ENCODE measurements at regions not wholly inside any gene's neighbourhood (a gene's known extent, or its start where the extent isn't known, plus 50 kb on each side); places are given as distances from the start of the nearest gene placed in this dataset.

GRCh38 chr6:156146891-156147290 lies 630.3 kb upstream of the ARID1B start:
- no peak for DNase-seq (ENCODE audit: low read depth)

DNA sequence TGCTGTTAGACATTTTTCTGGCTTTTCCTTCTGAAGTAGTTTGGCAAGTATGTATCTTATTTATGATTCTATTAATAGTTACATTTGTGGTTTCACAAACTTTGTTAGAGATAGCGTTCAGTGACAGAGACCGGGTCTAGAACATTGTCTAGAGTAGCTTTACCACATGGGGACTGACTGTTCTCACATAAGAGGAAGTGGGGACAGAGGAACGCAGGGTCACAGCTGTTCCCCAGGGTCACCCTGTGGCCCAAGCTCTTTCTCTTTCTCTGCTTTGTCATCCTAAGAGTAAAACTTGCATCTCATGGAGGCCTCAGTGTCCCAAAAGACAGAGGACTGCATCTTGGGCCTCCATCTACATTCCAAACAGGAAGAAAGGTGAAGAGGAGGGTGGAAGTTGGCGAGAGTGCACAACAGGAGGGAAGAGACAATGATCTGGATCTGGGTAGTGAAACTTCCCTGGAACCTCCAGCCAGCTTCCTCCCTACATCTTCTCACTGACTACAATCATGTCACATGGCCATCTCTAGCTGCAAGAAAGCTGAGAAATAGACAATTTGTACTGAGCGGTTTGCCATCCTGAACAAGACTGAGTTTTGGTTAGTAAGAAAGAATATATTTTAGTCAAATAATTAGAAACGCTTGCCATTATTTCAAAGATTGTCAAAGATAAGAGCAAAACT lies 645.8 kb upstream of the ARID1B start:
- DNase-seq (ENCODE audit: low read depth) = no peak

GRCh38 chr6:156126535-156126934 lies 650.6 kb upstream of the ARID1B start:
- DNase-seq (ENCODE audit: low read depth) = no peak

DNA sequence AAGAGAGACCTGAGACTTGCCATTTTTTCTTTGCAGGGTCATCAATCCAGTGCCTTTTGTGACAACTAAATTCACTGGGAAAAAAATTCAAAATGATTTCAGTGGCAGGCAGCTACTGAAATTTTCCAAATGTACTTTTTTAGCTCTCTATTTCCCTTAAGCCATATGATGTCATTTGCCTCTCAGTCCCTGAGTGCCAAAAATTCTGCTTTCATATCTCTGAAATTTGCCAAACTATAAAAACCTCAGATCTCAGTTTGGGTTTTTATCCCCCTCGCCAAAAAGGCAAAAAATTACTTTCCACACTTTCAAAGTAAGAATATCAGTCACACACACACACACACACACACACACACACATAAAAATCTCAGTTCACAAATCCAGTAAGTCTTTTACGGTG lies 651.3 kb upstream of the ARID1B start:
- DNase-seq (ENCODE audit: low read depth) = no peak

- no peak for DNase-seq (ENCODE audit: low read depth)
These were observed 653.4 kb upstream of the ARID1B start for GRCh38 chr6:156123731-156124130.

- DNase-seq (ENCODE audit: low read depth) = no peak
These were observed 655.2 kb upstream of the ARID1B start for GRCh38 chr6:156121973-156122372.

DNA sequence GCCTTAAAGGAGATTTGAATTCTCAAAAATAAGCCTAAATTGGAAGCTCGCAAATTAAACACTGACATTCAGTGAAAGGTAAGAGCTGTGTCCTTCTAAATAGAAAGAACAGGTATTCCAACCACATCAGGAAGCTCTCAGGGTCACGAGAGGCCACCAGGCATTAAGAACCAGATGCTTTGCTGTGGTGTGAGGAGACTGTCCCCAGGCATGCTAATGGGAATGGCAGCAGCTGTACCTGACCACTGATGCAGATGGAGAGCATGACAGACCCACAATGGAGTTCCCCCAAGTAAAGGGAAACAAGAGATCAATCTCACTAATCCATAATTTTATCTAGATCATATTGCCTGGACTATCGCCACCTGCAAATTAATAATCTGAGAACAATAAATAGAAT lies 658.9 kb upstream of the NOX3 start:
- DNase-seq (ENCODE audit: low read depth) = no peak

DNA sequence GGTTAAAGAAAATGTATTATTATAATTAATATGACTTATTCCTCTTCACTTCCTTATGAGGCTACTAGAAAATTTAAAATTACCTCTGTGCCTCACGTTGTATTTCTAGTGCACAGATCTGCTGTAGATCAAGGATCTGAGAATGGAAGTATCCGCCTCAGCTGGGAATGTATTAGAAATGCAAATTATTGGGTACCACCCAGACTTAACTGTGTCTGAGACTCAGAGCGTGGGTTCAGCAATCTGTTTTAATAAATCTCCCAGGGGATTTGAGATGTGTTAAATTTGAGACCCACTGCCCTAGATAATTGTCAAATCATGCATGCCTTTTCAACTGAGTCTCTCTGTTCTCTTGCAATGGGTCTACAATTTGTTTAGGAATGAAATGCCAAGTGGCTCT lies 658.0 kb upstream of the NOX3 start:
- DNase-seq (ENCODE audit: low read depth) = no peak

GRCh38 chr6:156111913-156112312 lies 656.3 kb upstream of the NOX3 start:
- no peak for DNase-seq (ENCODE audit: low read depth)

GRCh38 chr6:156110249-156110648 lies 654.6 kb upstream of the NOX3 start:
- DNase-seq (ENCODE audit: low read depth) = no peak

GRCh38 chr6:156109713-156110112 lies 654.1 kb upstream of the NOX3 start:
- no peak for DNase-seq (ENCODE audit: low read depth)

DNA sequence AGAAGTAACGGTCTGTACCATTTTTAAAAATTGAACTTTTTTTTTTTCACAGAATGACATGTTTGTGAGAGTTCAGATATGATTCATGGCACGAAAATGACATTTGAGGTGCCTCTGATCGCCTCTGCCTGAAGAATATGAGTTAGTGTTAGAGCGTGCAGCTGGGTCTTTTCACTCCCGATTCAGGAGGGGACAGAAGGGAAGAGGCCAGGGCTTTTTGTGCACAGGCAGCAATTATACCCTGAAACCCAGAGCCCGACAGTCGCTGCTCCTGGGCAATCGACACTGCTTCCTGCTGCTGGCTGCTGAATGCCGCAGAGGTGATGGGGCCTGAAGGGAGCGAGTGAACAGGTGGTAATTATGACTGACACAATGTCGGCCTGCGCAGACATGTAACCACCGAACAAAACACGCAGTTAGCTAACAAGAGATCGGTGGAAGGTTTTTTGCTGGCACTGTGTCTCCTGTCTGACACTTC lies 652.0 kb upstream of the NOX3 start:
- DNase-seq (ENCODE audit: low read depth) = no peak

DNA sequence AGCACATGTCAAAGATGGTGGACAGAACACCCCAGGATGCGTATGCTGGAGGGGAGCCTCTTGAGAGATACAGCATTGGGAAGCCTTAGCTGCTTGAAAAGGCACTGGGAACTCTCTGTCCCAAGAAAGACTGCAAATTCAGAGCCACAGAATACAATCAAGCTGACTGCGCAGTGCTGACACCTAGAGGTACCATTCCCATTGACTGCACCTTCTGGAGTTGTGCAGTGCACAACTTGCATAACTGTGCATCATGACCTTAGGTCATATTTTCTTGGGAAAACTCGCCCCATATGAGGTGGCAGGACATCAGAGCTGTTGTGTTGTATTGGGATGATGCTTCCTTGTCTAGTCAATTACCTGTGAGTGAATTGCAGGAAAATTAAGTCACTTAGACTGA lies 646.5 kb upstream of the NOX3 start:
- no peak for DNase-seq (ENCODE audit: low read depth)

GRCh38 chr6:156098839-156099238 lies 643.2 kb upstream of the NOX3 start:
- DNase-seq (ENCODE audit: low read depth) = no peak

DNA sequence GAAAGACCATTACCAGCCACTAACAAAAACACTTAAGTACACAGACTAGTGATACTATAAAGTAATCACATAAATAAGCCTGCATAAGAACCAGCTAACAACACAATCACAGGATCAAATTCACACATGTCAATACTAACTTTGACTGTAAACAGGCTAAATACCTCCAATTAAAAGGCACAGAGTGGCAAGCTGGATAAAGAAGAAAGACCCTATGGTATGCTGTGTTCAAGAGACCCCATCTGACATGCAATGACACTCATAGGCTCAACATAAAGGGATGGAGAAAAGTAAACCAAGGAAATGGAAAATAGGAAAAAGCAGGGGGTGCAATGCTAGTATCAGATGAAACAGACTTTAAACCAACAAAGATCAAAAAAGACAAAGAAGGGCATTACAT lies 631.8 kb upstream of the NOX3 start:
- no peak for DNase-seq (ENCODE audit: low read depth)

GRCh38 chr6:156082012-156082411 lies 626.4 kb upstream of the NOX3 start:
- DNase-seq (ENCODE audit: low read depth) = no peak

- no peak for DNase-seq (ENCODE audit: low read depth)
These were observed 624.7 kb upstream of the NOX3 start for GRCh38 chr6:156080371-156080770.

GRCh38 chr6:156068881-156069280 lies 613.2 kb upstream of the NOX3 start:
- no peak for DNase-seq (ENCODE audit: low read depth)

GRCh38 chr6:156065849-156066248 lies 610.2 kb upstream of the NOX3 start:
- no peak for DNase-seq (ENCODE audit: low read depth)

GRCh38 chr6:156062091-156062563 lies 606.5 kb upstream of the NOX3 start:
- DNase-seq (ENCODE audit: low read depth) = no peak

DNA sequence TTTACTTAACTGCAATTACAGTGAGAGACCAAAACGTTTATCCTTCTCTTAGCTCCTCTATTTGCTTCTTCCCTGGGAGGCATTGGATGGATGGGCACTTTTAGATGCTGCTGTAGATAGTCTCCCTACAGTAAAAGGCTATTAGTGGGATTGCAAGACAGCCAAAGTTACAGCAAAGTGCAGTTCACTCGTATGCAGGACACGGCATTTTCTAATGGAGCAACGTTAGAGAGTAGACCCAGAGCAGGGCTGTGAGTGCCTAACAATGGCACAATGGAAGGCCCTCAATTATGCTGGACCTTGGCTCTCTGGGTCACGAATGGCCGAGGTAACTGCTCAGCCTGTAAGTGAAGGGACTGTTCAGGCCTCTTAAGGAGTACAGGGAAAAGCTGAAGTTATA lies 605.8 kb upstream of the NOX3 start:
- DNase-seq (ENCODE audit: low read depth) = no peak

- no peak for DNase-seq (ENCODE audit: low read depth)
These were observed 604.4 kb upstream of the NOX3 start for GRCh38 chr6:156060013-156060412.

- no peak for DNase-seq (ENCODE audit: low read depth)
These were observed 602.7 kb upstream of the NOX3 start for GRCh38 chr6:156058356-156058755.

DNA sequence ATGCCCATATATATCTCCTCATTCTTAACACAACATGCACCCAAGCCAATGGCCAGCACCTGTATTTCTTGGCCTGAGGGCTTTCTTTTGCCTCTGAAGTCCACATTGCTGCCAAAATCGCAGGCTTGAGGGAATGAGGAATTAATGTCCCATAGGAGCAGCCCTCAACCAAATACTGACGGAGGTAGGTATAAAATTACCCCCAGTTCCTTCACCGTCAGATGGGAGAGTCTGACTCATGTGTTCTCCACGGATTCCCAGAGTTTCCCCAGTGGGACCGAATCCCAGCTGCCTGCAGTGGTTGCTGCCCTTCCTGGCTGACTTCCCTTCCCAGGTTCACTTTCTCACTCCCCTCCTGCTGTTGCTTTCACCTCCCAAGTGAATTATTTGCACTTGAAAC lies 602.2 kb upstream of the NOX3 start:
- DNase-seq (ENCODE audit: low read depth) = no peak
